NCI-H345 treated with DMSO at 0.1 percent for 48 hours (cell line): ENCODE measurements at regions not wholly inside any gene's neighbourhood (a gene's known extent, or its start where the extent isn't known, plus 50 kb on each side); places are given as distances from the start of the nearest gene placed in this dataset.

Source experiments
- DNase-seq: peaks from one replicate; lab custom pipeline; 2025; ENCODE audit not compliant: unreplicated experiment; lab: John Stamatoyannopoulos, UW

DNA sequence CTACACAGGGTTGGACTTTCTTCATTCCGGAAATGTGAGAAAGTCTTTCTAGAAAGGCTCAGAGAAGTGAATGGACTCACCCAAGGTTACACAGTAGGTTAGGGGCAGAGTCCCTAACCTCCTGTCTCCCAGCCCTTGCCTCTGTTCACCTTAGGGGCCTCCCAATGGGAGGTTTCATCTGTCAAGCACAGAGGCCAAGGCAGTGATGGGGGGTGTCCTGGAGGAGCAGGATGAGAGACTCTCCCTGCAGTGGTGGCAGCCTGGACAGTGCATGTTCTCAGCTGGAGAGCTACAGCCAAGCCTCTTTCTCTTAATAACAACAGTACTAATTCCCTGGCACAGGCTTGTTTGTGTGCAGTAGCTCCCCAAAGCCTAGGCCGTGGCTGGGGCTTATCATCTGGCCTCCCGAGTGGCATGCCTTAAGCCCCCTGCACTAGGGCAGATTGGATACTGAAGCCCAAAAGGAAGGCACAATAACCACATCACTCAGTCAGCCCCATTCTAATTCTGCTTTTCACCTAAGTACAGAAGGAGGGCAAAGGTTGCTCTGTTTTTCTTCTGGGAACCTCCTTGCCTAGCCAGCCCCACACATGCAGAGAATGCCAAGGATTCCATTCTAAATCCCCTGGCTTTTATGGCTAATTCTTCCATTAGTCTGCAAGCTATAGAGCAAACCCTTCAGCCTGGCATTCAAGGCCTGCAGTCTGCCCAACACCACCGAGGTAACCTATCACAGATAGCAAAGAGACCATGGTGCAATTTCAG is 50.2 kb upstream of the XPA start:
- DNase-seq = no peak

DNA sequence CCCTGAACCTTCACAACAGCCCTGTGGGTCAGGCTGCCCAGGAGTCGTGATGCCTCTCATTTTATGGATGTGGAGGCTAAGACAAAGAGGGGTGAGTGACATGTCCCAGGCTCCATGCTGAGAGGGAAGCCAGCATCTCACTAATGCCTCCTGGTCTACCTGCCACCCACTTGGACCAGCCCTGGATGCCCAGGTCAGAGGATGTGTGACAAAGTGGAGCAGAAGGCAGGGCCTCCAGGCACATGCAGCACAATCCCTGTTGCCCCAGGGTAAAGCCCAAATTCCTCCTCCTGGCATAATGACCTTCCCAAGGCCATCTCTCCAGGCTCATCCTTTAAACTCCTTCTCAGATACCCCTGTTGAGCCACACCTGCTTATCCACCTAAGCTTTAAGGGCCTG is 51.4 kb upstream of the XPA start:
- no peak for DNase-seq

DNA sequence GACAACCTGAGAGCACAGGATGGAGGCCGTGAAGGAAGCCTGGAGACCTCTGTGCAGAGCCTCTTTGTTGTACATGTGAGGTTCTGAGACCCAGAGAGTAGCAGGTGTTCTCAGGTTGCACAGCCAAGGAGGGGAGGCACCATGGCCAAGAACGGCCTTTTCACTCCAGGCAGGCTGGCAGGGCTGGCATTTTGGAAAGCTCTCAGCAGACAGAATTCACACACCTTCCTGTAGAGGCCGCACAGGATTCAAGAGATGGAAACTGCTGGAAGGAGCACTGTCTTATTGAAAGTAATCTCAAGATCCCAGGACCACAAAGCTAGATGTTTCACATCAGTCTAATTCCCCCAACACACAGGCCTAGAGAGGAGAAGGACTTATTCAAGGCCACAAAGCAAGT is 52.8 kb upstream of the XPA start:
- no peak for DNase-seq

- DNase-seq = no peak
These were observed 54.4 kb upstream of the XPA start for GRCh38 chr9:97751531-97751930.

GRCh38 chr9:97752274-97752673 is 55.1 kb upstream of the XPA start:
- DNase-seq = no peak

DNA sequence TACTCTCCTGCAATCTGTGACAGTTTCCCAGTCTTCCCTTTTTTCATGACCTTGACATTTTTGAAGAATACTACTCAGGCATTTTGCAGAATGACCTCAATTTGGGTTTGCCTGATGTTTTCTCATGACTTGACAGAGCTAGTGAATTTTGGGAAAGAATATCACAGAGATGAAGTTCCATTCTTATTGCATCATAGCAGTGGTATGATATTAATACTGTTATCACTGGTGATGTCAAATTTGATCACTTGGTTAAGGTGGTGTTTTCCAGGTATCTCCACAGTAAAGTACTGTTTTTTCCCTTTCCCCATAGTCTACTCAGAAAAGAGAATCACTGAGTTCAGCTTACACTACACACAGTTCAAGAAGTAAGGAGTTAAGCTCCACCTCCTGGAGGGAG is 56.2 kb upstream of the XPA start:
- no peak for DNase-seq

DNA sequence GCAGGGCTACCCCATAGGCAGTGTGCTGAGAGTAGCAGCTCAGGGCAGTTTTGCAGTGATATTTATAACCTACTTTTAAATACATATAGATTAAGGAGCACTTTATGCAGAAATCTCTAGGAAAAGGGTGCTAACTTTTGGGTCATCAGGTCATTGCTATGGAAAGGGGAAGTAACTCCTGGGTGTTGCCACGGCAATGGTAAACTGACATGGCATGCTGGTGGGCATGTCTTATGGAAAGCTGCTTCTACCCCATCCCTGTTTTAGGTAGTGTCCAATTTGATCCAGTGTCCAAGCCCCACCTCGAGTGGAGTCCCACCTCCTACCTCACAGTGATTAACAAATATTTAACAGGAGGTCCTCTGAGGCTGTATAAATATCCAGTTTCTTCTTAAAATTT is 56.8 kb upstream of the XPA start:
- no peak for DNase-seq

DNA sequence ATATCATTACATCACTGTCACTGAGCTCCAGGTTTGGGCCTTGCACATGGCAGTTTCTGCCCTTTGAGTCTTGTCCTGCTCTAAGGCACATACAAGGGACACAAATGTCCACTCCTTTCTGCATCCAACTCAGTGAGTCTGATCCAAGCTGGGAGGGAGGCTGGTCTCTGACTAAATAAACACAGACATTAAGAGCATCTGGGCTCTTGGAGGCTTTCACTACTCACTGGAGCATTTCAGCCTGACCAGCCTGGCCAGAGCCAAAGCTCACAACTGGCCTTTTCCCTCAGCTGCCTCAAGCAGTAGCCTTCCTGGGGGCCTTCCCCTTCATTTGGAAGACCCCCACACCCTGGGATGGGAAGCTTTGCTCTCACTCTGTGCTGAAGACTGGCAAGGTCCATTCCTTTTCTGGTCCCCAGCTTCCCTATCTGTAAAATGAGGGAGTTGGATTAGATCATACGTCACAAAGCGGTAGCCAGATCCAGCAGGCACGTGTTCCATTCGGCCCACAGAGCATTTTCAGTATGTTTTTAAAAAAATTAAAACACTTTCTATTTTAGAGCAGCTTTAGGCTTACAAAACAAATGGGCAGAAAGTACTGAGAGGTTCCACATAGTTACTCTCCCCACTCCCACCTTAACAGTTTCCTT is 58.6 kb upstream of the XPA start:
- no peak for DNase-seq

GRCh38 chr9:97756991-97757390 is 59.9 kb upstream of the XPA start:
- no peak for DNase-seq

DNA sequence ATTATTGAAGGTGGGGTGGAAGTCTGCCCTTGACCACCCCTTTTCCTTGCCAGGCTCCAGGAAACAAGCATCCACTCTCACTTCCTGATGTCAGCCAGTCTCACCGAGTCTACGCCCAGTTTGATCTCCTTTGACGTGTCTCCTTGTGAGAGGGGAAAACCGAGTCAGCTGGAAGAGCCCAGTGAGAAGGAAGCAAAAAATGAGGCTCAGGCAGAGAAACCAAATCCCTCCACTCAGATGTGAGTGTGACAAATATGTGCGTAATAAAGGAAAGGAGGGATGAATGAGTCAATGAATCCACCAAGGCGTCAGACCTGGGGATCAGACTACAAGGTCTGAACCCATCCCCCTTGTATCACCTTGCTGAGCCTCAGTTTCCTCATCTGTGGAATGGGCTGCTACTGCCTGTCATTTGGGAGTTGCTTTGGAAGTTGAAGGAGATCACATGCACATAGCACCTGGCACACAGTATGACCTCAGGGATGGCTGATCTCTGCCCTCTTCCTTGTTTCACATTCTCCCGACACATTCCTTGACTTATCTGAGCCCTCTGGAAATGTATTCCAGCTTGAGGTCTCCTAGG is 61.3 kb upstream of the XPA start:
- no peak for DNase-seq

GRCh38 chr9:97759581-97760288 is 62.6 kb upstream of the XPA start:
- DNase-seq = no peak

DNA sequence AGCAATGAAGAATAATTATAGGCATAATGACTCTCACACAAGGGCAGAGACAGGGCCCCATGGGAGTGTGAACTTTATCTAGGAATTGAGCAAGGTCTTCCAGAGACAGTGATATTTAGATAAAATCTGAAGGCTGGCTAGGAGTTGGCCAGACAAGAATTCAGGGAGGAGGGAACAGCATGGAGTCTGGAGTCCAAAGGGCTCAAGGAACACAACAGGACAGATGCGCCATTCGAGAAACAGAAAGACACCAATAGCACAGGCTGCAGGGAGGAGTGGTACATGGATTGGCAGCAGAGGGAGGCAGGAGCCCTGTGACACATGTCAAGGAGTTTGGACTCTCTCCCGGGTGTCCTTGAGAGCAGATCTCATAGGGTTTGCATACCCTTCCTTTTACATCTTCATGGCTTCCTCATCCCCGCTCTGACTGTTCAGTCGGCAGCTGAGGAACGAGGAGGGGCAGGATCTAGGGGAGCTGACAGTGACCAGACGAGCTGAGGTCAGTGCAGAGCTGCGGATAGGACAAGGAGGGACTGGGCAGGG is 64.0 kb upstream of the XPA start:
- no peak for DNase-seq

- no peak for DNase-seq
These were observed 64.7 kb upstream of the XPA start for GRCh38 chr9:97761879-97762278.

DNA sequence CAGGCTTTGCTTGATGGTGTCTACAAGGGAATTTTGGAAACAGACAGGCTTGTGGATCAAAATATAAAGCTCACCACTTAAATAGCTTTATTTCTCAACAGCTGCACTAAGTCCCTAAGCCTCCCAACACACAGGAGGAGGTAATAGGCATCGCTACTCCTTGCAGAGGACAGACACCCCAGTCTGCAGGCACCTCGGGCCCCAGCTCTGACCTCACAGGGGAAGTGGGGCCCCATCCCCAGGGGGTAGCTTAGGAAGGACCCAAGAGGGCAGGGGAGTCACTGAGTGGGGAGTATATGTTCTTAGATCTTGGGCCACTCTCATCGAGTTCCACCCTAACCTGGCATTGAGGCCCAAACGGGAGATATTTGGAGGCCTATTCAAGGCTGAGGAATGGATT is 66.7 kb upstream of the XPA start:
- no peak for DNase-seq

DNA sequence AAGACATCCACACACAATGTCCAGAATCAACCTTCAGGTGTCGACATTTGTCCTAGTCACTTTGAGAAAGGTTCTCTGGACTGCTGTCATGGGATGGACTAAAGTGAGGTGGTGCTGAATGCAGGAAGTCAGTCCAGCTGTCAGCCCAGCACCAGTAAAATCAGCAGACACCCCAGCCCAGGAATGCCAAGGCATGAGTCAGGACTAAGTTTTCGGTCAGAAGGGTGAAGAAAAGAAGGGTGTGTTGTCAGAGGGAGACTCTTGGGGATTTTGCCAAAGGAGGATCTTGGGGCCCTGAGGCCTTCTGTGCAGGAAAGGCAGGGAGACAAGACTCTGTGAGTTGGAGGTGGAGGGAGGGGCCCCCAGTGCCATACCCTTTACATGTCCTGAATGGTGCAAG is 69.0 kb upstream of the XPA start:
- DNase-seq = no peak

- no peak for DNase-seq
These were observed 69.5 kb upstream of the XPA start for GRCh38 chr9:97766610-97767009.

GRCh38 chr9:97767891-97768290 is 70.8 kb upstream of the XPA start:
- DNase-seq = no peak

- no peak for DNase-seq
These were observed 71.6 kb upstream of the XPA start for GRCh38 chr9:97768746-97769145.

- no peak for DNase-seq
These were observed 72.1 kb upstream of the XPA start for GRCh38 chr9:97769208-97769607.

DNA sequence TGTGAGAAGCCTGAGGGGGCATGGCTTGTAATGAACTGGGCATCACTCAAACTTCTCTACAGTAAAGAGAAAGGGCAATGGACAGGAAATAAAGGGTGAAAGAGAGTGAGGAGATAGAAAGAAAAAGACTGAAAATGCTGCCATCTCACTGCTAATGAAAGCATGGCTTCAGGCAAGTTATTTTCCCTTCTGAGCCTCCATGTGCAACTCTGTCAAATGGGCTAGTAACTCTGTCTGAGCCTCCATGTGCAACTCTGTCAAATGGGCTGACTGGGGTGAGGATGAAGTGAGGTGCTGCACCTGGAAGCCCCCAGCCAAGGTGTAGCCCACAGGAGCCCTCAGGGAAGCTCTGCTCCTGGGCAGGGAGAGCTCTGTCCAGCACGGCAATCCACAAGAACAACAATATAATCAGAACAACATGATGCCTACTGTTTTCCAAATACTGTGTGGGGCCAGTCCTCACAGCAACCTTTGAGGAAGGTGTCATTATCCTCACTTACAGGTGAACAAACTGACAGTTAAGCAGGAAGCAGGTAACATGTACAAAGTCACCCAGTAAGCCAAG is 73.8 kb upstream of the XPA start:
- DNase-seq = no peak

DNA sequence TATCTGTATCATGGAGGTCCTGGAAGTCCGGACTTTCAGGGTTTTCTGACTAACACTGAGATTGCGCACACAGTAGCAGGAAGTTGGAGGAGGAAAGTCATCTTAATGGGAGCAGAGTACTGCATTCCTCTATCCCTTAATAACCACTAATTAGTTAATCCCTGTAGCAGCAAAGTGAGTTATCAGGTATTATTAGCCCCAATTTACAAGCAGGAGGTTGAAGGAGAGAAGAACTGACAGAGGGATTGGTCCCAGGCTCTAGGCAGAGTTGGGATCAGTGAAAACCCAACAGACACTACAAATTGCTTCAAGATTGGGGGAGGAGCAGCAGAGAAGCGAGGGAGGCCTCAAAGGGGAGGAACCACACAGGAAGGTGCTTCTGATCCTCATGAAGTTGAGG is 74.5 kb upstream of the XPA start:
- DNase-seq = no peak
